ENCODE measurements at regions not wholly inside any gene's neighbourhood (a gene's known extent, or its start where the extent isn't known, plus 50 kb on each side); places are given as distances from the start of the nearest gene placed in this dataset.

DNA sequence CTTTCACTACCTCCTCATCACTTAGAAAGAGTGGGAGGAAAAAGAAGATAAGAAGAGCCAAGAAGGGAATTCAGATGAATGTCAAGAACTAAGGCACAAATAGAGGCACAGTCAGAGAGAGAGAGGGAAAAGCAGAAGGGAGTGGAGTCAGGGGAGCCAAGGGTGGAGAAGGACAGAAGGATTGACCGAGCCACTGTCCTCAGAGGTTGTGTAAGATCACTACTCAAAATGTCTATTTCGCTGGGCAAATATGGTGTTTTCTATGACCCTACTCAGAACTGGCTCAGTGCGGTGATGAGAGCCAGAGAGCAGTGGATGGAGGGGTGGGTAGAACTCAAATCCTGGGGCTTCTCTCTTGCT, 139.2 kb upstream of the HS3ST2 start:
- Histone ChIP-seq H3F3A (ENCODE audit: control insufficient read depth, insufficient read depth) (no peaks in the 10 kb centered on the region), H3K4me1 (ENCODE audit: control insufficient read depth, low read length) (peaks cover 4% of the 10 kb centered on the region; the same call in 1 of the 2 replicates), H3K36me3 (ENCODE audit: control insufficient read depth, low read length) (no peaks in the 10 kb centered on the region), H3K27ac (ENCODE audit: low read depth, low read length) (no peak overlapping the region), H3K9me2 (replicated peaks; ENCODE audit: control insufficient read depth, low read length) (no peaks in the 10 kb centered on the region), H3K9me3 (ENCODE audit: control insufficient read depth, insufficient read depth, low read length) (no peaks in the 10 kb centered on the region), H3K79me2 (ENCODE audit: control insufficient read depth, low read length) (no peaks in the 10 kb centered on the region), H4K20me1 (ENCODE audit: control insufficient read depth, insufficient read depth, low read depth, low read length) (no peaks in the 10 kb centered on the region), H3K27me3 (ENCODE audit: control insufficient read depth, low read length) (peaks cover 27% of the 10 kb centered on the region), H3K4me2 (ENCODE audit: low read length) (no peak overlapping the region), H3K4me3 (ENCODE audit: low read length) (no peak overlapping the region)
- TF ChIP-seq, protein P1, sequence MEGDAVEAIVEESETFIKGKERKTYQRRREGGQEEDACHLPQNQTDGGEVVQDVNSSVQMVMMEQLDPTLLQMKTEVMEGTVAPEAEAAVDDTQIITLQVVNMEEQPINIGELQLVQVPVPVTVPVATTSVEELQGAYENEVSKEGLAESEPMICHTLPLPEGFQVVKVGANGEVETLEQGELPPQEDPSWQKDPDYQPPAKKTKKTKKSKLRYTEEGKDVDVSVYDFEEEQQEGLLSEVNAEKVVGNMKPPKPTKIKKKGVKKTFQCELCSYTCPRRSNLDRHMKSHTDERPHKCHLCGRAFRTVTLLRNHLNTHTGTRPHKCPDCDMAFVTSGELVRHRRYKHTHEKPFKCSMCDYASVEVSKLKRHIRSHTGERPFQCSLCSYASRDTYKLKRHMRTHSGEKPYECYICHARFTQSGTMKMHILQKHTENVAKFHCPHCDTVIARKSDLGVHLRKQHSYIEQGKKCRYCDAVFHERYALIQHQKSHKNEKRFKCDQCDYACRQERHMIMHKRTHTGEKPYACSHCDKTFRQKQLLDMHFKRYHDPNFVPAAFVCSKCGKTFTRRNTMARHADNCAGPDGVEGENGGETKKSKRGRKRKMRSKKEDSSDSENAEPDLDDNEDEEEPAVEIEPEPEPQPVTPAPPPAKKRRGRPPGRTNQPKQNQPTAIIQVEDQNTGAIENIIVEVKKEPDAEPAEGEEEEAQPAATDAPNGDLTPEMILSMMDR (IDR thresholded peaks at IDR 0.05; ENCODE audit: low read depth, low read length, poor library complexity, severe bottlenecking), result no peak
- TF ChIP-seq EZH2phosphoT487 (IDR thresholded peaks at IDR 0.05; ENCODE audit: borderline replicate concordance, low read length), result no peak

DNA sequence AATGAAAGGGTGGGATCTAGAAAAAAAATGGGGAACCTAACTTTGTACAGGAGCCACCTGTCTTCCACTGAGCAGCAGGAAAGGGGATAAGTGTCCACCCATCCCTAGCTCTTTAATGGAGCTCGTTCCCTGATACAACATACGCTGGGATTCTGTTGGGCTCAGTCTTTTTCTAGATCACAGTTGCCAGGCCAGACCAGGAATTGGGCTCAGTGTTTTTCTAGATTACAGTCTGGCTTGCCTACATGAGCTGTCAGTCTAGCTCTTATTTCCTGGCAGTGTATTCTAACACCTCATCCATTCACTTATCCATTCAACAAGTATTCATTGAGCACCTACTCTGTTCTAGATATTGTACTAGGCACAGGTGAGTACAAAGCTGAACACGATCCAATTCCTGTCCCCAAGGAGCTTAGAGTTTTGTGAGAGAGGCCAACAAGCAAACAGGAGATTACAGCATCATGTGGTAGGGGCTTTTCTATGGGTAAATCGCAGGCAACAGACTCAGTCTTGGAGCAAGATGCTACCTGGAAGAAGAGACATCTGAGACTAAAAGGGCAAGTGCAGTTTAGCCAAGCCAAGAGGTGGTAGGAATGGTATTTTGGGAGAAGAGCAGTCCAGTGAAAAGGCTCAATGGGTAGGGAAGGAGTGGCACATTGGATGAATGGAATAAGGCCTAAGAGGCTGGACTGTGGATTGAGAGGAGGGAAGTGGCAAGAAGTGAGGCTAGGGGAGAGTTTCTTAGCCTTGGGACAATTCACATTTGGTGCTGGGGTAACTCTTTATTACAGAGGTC, 138.0 kb upstream of the HS3ST2 start:
- H3K4me2 ChIP-seq (ENCODE audit: low read length), result no peak overlapping the region
- no peaks in the 10 kb centered on the region for H3F3A ChIP-seq (ENCODE audit: control insufficient read depth, insufficient read depth)
- H3K36me3 ChIP-seq (ENCODE audit: control insufficient read depth, low read length), result no peaks in the 10 kb centered on the region
- TF ChIP-seq, protein P1 (IDR thresholded peaks at IDR 0.05; ENCODE audit: low read depth, low read length, poor library complexity, severe bottlenecking), result no peak
- TF ChIP-seq EZH2phosphoT487 (IDR thresholded peaks at IDR 0.05; ENCODE audit: borderline replicate concordance, low read length), result no peak
- peaks cover 37% of the 10 kb centered on the region for H3K27me3 ChIP-seq (ENCODE audit: control insufficient read depth, low read length)
- H3K9me3 ChIP-seq (ENCODE audit: control insufficient read depth, insufficient read depth, low read length), result no peaks in the 10 kb centered on the region
- no peaks in the 10 kb centered on the region for H3K79me2 ChIP-seq (ENCODE audit: control insufficient read depth, low read length)
- H3K9me2 ChIP-seq (replicated peaks; ENCODE audit: control insufficient read depth, low read length), result no peaks in the 10 kb centered on the region
- no peaks in the 10 kb centered on the region for H4K20me1 ChIP-seq (ENCODE audit: control insufficient read depth, insufficient read depth, low read depth, low read length)
- no peak overlapping the region for H3K27ac ChIP-seq (ENCODE audit: low read depth, low read length)
- no peaks in the 10 kb centered on the region for H3K4me1 ChIP-seq (ENCODE audit: control insufficient read depth, low read length)
- no peak overlapping the region for H3K4me3 ChIP-seq (ENCODE audit: low read length)

DNA sequence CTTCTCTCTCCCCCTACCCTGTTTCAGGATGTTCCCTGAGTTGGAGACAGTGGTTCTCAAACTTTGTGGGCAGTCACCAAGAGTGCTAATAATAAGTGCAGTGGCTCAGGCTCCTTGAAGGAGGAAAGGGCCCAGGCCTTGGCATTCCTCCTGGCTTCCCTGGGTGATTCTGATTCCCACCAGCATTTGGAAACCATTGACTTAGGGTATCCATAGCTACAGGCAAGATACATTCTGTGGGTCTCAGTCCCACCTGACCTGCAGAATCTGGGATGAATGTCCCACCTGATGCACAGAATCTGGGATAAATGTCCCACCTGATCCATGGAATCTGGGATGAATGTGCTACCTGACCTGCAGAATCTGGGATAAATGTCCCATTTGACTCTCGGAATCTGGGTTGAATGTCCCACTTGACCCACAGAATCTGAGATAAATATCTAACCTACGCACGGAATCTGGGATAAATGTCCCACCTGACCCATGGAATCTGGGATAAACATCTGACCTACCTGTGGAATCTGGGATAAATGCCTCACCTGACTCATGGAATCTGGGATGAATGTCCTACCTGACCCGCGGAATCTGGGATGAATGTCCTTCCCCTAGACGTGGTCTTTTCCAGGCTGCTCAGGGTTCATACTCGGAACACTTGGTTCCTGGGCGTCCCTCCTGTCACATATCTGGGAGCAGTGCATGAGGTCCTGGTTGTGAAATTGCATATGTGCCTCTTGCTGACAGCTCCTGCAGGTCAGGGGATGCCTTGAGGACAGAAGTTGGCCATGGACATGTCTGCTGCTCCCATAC, 136.7 kb upstream of the HS3ST2 start:
- H3K36me3 ChIP-seq (ENCODE audit: control insufficient read depth, low read length), result no peaks in the 10 kb centered on the region
- TF ChIP-seq, protein P1 (IDR thresholded peaks at IDR 0.05; ENCODE audit: low read depth, low read length, poor library complexity, severe bottlenecking), result no peak
- TF ChIP-seq EZH2phosphoT487 (IDR thresholded peaks at IDR 0.05; ENCODE audit: borderline replicate concordance, low read length), result no peak

More for the DNA sequence above, 136.7 kb upstream of the HS3ST2 start:
- H3F3A ChIP-seq (ENCODE audit: control insufficient read depth, insufficient read depth), result no peaks in the 10 kb centered on the region
- no peak overlapping the region for H3K4me2 ChIP-seq (ENCODE audit: low read length)
- H3K9me2 ChIP-seq (replicated peaks; ENCODE audit: control insufficient read depth, low read length), result no peaks in the 10 kb centered on the region
- no peak overlapping the region for H3K4me3 ChIP-seq (ENCODE audit: low read length)
- H3K27me3 ChIP-seq (ENCODE audit: control insufficient read depth, low read length), result peaks cover 37% of the 10 kb centered on the region
- H3K27ac ChIP-seq (ENCODE audit: low read depth, low read length), result no peak overlapping the region
- no peaks in the 10 kb centered on the region for H3K79me2 ChIP-seq (ENCODE audit: control insufficient read depth, low read length)
- no peaks in the 10 kb centered on the region for H3K4me1 ChIP-seq (ENCODE audit: control insufficient read depth, low read length)
- H3K9me3 ChIP-seq (ENCODE audit: control insufficient read depth, insufficient read depth, low read length), result no peaks in the 10 kb centered on the region
- H4K20me1 ChIP-seq (ENCODE audit: control insufficient read depth, insufficient read depth, low read depth, low read length), result no peaks in the 10 kb centered on the region
